Limb (tissue), 2 donors: ENCODE measurements at regions not wholly inside any gene's neighbourhood (a gene's known extent, or its start where the extent isn't known, plus 50 kb on each side); places are given as distances from the start of the nearest gene placed in this dataset.
A peak's percentile ranks its signal among the peaks of the same experiment; 100 is the strongest.

ENCODE experiments used
- DNase-seq, 2 donors: peaks; one replicate each; pipeline ENCODE4 v3.0.0-alpha.2; 2016; ENCODE audit errors: extremely low spot score in 2 of 2

DNA sequence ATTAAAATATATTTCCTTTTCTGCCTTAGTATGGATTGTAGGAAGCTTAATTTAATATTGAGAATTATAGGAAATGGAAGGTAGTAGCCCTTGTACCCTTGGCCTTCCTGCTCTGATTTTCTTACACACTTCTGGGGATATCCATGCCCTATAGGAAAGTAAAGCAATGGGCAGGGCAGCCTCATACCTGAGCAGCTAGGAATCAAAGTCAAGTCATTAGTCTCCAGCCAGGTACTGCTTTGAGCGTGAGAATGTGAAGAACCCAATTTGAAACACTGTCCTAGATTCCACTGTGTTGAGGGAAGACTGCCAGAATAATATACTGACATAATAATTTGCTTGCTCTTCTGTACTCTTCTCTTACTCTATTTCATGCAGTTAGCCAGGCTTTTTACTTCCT lies 51.0 kb upstream of the L3MBTL3 start:
- no peak for DNase-seq

DNA sequence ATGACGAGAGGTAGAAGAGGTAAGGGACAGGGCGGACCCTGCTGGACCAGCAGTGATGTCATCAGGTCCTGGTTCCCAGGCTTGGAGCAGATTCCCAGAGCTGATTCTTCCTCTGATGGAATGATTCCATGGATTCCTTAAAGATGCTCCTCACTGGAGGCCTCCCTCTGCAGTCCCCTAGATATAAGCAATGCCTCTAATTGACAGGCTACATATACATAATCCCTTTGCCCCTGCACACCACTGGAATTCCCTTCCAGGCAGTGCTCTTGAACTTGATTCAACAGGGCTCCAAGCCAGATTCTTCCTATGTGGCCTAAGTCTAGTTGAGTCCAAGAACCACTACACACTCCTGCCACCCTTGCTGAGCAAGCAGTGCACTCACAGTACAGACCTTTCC lies 52.3 kb upstream of the L3MBTL3 start:
- no peak for DNase-seq

DNA sequence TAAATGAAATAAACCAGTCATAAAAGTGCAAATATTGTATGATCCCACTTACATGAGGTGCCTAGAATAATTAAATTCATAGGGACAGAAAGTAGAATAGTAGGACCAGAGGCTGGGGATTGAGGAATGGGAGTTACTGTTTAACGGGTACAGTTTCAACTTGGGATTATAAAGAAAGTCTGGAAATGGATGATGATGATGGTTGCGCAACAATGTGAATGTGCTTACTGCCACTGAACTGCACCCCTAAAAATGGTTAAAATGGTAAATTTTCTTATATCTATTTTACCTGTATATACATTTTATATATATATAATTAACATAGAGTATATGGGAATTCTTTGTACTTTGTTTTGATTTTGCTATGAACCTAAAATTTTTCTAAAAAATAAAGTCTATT lies 53.3 kb upstream of the L3MBTL3 start:
- no peak for DNase-seq

DNA sequence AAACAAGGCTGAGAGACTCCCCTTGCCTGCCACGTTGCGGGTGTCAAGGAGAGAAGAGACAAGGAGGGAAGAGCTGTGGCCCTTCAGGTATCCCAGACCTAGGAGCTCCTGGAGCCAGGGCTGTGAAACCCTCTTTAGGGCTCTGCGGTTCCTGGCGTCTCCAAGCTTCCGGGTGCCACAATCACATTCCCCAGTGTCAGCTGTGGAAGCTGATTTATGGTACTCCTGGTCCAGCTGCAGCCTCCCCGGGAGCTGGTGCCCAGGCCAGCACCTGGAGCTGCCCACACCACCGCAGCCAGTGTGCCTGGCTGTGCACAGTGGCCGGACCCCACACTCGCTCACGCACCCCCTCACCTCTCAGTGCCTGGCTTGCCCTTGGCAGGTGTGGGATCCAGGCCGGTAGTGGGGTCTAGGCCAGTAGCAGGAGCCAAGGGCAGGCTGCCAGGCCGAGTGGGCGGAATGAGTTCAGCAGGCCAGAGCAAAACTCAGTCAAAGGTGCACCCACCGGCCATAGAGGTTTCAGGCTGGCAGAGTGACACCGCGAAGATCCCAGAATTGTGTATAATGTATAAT lies 58.9 kb upstream of the L3MBTL3 start:
- DNase-seq: no peak

DNA sequence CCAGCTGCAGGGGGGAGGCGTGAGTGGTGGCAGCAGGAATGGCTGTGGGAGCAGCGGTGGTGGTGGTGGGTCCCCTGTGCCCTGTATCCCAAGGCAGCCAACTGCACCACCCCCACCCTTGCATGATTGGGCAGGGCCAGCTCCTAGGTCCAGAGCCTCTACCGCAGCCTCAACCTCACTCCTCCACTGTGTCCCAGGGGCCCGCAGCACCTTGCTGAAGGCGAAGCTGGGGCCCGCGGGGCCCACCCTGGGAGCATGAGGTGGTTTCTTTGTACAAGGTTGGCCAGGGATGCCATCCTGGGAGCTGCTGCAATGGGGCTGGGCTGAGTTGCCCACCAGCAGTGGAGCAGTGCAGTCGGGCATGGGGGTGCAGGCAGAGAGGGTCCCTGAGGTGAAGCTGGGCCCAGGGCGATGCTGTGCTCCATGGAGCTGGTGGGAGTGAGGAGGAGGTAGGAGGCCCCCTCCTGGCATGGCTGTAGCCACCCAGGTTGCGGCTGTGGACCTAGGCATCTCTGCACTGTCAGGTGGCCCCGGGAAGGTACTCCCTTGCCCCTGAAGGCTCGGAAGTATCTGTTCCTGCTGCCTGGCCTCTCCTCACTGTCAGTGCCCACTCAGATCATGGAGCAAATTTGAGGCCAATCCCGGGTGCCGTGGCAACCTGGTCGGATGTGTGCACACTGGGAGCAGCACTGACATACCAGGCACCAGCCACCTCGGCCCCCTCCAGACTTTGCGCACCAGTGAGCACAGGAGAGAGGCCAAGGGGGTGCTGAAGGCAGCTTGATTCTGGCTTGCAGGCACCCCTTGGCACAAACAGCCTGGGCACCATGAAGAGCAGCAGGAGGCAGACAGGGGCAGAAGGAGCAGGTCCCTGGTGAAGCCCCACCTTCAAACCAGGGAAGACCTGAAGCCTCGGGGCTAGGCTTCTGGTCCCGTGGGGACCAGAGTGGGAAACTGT lies 60.2 kb upstream of the L3MBTL3 start:
- no peak for DNase-seq

DNA sequence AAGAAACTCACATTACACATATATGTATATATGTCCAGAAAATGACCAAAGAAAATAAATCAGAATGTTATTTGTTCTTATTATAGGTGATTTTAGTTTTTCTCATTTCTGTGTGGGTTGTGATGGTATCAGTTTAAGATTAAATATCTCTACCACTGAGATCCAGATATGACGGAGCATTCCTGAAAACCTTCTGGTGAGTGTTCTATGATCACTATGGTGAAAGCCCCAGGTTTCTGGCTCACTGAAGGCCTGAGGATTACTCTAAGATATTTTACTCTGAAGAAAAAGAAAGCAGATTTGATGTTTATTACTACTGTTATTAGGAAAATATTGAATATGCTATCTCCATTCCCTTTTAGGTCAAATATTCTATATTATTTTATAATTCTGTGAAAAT lies 62.8 kb upstream of the L3MBTL3 start:
- no peak for DNase-seq

DNA sequence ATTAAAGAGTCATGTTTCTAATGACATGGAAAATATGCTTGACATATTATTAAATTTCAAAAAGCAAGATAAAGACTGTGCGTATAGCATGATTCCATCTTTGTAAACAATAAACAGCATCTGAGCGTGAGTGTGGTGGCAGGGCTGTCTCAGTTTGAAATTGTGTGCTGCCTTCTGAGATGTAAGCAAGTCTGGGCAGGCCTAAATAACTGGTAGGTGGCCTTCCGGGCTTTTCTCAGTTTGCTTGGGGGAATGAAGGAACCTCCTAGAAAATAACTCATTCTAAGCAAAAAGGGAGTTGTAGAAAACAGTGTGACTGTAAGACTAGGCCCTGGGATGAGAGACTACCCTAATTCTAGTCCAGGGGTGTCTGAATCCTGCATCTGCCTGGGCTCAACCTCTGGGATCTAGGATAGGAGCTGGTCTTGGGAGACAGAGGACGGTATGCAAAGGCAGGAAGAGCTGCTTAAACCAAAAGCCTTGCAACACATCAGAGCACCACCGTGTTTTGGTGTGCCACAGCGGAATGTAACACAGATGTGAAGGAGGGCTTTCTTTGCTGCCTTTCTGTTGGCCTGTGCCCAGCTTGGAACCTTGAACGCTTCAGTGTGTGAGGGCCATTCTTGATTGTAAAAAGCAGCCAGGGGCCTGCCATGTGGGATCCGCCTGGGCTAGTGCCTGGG lies 63.5 kb upstream of the L3MBTL3 start:
- DNase-seq: no peak

DNA sequence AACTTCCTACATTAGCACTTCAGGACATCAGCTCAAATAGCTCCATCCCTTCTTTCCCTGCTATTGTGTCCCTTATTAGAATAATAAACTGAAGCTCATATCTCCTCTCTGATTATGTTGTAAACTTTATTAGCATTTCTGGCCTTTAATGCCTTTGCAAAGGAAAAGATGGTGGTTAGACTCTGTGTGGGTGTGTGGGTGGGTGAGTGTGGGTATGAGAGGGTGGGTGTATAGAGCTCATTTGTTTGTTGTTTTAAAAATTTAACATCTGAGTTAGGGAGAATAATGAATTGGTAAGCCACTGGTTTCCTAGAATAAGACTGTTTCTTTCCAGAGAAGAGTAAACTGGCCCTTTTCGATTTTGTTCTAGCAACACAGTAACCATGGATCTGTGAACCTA lies 70.6 kb upstream of the L3MBTL3 start:
- DNase-seq: no peak

DNA sequence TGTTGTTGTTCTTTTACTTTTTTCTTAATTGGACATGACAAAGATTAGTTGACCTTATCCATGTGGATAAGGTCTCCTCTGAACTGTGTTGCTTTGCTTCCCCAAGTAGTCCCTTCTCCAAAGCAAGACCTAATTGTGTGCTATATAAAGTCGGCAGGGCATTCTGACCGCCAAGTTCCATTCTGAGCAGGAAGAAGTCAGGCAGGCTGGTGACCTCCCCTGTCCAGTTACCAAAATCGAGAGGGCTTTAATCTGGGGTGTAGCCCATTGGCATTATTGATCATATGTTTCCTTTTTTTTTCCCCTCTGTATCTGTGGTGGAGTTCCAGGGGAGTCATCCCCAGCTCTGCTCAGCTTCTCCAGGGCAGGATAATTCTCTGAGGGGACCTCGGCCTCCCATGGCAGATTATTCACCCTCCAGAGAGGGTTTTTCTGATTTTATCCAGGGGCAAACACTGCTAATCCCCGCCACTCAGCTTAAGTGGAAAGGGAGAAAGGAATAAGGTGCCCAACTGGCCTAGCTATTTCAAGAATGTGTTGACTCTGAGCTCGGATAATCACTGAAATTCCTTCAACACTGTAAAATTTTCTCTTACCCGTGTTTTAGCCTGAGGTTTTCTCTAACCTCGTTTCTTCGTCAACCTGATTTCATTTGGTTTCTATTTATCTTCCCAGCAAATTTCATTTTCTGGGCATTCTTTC lies 71.8 kb upstream of the L3MBTL3 start:
- DNase-seq: no peak

DNA sequence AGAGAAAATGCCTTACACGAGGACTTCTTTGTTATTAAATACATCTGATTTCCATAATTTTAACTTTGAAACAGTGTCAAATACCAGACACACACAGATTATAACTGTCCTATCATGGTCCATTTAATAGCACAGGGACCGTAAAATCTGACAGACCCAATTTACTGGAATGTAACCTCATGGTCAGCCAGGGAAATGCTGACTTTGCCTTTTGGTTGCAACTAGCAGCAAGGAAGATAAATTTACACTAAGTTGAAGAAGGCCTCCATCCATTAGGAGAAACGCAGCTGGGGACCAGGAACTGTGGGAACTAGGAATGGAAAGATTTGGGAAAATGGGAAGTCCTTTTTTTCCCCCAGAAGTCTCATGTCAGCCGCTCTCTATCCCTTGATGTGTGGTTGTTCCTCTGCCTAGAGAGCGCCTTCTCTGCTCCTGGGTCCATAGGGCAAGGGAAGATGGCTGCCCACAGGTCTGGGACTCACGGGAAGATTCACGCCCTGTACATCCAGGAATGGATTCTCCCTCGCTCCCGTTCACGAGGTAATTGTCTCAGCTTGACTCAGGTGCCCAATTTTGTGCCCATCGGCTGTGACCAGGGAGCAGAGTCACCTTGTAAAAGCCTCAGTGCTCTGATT lies 74.6 kb upstream of the L3MBTL3 start:
- DNase-seq: no peak

DNA sequence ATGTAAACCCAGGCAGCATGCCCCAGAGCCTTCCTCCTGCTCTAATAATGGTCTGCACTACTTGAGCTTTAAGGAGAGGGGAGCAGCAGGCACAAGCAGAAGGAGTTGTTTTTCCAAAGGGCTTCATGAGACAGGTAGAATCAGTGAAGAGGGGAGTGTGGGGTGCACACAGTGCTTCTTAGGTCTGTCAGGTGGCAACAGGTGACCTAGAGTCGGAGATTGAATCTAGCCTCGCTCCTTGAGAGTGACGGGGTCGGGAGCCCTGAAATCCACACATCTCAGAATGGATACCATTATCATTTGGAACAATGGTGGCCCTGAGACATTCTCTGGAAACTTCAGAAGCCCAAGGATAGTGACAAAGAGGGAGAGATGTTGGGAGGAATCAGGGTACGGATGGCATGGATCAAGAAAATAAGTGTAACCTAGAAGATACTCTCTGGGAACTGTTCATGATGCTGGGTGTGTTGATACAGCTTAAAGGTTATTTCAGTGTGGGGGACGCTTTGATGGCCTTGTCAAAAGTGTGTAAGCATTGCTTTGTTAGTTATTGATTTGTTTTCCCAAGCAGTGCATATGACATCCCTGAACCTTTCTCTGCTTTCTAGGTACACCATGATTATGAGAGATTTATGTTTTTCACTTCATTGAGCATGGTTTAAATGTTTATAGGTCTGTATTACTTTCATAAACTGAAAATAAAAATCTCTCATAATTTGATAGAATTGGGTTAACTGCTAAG lies 77.8 kb upstream of the L3MBTL3 start:
- DNase-seq: no peak

DNA sequence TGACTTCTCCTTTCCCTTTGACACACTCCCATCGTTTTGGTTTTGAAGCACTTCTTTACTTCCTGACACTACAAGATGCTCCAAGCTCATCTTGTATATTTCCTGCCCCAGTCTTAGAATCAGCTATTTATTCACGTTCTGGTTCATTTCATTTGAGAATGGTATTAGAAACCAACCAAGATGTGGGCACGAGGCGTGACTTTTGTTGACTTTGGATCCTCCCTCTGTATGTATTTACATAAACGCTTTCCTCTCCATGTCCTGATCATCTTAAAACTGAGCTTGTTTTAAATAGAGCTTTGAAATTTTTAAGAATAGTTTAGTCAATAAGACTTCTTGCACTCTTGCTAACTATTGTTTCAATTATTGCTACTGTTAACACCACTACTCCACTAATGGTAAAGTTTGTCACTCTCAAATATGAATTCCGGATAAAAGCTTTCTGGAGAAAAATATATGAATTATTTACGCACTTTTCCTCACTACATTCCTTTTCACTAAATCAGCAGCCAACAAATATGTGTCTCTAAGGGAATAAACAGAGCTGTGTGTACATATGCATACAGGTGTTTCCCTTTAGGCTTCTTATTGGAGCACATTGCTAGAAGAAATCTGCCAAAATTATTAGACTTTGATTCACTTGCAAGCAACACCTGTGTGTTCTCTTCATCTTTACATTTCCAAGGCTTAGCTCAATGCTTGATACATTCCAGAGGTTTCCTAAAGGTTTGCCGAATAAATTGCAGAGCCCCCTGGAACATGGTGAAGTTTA lies 77.3 kb upstream of the TMEM244 start:
- no peak for DNase-seq

DNA sequence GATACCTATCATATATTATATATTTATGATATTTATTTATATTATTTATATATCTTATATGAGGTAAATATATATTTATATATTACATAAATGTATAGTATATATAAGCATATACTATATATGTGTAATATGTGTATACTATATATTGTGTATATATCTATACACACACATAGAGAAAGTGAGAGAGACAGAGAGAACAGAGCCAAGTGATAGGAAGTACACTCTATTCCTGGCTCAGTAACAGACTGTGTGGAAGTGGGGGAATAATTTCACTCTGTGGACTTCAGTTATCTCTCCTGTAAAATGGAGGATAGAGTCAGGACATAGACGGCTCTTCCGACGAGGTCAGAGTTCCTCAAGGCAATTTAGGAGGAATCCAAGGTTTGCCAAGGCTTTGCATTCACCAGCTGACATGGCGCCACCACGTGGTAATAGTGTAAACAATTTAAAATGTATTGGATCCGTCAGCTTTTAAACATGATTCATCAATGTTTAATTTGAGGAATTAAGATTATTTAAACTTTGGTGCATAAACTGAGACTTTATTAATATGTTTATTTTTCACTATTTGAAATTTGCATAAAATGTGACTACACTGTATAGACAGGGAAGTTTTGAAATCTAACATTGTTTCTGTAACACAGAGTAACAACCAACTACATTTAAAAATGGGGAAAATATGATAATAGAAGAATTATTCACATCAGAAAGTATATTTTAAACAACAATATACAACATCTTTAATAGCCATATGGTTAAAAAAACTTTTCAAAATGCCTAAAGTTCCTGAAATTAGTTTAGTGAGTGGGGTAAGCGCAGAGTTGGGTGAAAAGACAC lies 75.4 kb upstream of the TMEM244 start:
- peak in 1 of 2 donors; percentile 63 for DNase-seq

DNA sequence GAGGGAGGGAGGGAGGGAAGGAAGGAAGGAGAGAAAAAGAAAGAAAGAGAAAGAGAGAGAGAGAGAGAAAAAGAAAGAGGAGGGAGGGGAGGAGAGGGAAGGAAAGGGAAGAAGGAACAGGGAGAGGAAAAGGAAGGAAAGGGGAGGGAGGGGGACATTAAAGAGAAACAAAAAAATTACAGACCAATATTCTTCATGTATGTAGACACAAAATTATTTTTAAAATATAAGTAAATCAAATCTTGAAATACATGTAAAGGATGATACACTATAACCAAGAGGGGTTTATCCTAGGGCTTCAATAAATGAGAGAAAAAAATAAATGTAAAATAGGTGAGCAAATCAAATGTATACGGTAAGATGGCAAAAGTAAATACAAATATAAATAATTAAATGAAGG lies 71.2 kb upstream of the TMEM244 start:
- DNase-seq: no peak

DNA sequence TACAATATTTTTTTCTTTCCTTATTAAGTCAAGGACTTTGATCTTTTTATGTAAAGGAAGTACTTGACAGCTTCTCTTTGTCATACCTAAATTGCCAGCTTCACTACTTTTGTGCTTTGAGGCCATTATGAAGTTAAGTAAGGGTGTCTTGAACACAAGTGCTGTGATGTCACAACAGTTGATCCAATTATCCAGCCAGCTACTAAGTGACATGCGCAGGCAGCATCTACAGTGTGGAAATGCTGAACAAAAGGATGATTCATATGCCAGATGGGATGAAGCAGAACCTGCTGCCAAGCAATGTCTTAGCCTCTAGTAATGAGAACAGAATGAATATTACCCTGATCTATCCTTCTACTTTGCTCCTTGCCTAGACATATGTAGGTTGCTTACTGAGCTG lies 68.3 kb upstream of the TMEM244 start:
- peak in 1 of 2 donors; percentile 13 for DNase-seq

DNA sequence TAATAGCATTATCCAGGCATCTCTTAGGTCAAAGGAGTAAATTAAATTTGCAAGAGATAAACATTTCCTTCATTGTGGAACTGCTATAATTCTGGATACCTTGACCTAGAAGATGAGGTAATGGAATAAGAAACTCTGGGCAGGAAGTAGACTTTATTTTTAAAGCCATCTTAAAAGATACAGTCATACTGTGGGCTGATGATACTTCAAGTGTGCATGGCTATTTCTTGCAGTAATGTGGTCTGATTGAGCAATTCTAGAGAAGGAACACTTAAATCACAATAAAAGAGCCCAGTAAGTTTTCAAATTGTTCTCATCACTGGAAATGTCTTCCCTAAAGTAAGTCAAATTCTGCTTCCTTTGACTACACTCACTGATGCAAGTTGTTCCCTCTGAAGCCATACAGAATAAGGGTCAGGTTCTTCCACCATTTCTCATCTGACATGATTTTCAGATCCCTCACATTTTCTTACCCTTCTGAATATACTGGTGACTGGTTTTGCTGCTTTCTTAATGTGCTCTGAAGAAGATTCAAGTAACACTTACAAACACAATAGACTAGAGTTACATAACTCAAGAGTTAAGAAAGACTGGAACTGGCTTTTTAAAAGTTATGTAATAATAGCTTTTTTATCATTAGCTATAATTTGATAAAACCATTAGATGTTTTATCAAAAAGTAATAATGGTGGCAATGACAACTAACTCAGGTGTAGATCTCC lies 62.6 kb upstream of the TMEM244 start:
- no peak for DNase-seq

DNA sequence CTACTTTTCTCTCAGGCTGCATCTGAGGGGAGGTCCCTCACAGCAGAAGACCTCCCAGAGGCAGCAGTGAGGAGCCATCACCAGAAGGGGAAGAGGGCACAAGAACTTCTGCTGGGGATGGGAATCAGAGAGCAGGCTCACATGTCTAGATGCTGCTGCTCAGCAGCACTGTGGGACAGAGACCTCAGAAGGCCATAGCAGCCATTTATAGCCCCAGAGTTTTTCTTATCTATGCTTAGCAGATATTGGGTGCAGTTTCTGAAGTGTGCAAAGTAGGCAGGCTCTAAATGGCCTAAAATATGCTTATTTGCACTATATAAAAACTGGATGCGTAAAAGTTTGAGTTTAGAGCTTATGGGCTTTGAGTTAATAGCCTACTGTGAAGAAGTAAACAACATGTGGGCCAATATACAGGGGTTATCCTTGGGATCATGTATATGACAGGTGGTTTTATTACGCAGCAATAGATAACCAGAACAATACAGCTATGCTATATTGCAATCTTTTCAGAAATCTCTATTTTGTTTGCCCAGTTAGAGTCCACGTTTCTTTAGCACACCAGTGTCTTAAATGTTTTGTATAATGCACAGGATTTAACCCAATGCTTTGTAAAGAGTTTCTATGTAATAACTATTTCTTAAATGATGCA lies 60.2 kb upstream of the TMEM244 start:
- no peak for DNase-seq
